Uterus (tissue), 2 donors: ENCODE measurements at regions not wholly inside any gene's neighbourhood (a gene's known extent, or its start where the extent isn't known, plus 50 kb on each side); places are given as distances from the start of the nearest gene placed in this dataset.

Source experiments
- CTCF ChIP-seq, 4 experiments: fragments of 200-600 bp in 2 of 4; fragments of 450-650 bp in 2 of 4; sonication (generic) in 2 of 4; IDR thresholded peaks; one replicate each; pipeline ENCODE4 v1.5.1; 2016 to 2019; ENCODE audit warnings: antibody characterized with exemption in 4 of 4, mild to moderate bottlenecking in 2 of 4, moderate library complexity in 1 of 4
- POLR2A ChIP-seq, 2 donors: fragments of 450-650 bp; IDR thresholded peaks; one replicate each; pipeline ENCODE4 v1.6.1; 2016; ENCODE audit warnings: antibody characterized with exemption in 2 of 2, mild to moderate bottlenecking in 1 of 2, moderate library complexity in 1 of 2

- TF ChIP-seq CTCF (IDR thresholded peaks at IDR 0.05), result no peak
- TF ChIP-seq POLR2A (IDR thresholded peaks at IDR 0.05), result no peak
Observed at GRCh38 chr7:47647918-47648250, 66.0 kb upstream of the TNS3 start.
